B cell (primary cell): ENCODE measurements at regions not wholly inside any gene's neighbourhood (a gene's known extent, or its start where the extent isn't known, plus 50 kb on each side); places are given as distances from the start of the nearest gene placed in this dataset.

Source experiments
- ATAC-seq: fragments of 200-7000 bp; cut with Tn5 transposase; one replicate; pipeline ENCODE4 v1.10.0; 2021; ENCODE audit warnings: low read depth, mild to moderate bottlenecking, moderate number of reproducible peaks, moderate library complexity
- CTCF ChIA-PET: fragments of 350-600 bp; sonication (Branson Sonifier 250); formaldehyde crosslinking; loops from one replicate; lab custom pipeline; 2021; ENCODE audit warnings: antibody characterized with exemption, inconsistent platforms; lab: Charles Lee
- POLR2A ChIA-PET: fragments of 350-600 bp; sonication (Branson Sonifier 250); formaldehyde crosslinking; loops from one replicate; lab custom pipeline; 2021; ENCODE audit warnings: antibody characterized with exemption; lab: Charles Lee
- DNase-seq: peaks from one replicate; pipeline ENCODE4 v3.0.0; 2013
- H2AFZ ChIP-seq: 2 replicates; pipeline ENCODE4 v1.6.1; 2012; ENCODE audit warnings: mild to moderate bottlenecking, low read depth, low read length; ENCODE audit not compliant: insufficient read depth, poor library complexity, severe bottlenecking
- H3K27ac ChIP-seq, 2 donors: 1 replicate in 1 of 2; 2 replicates in 1 of 2; pipeline ENCODE4 v1.5.1; 2012 to 2013; ENCODE audit warnings: low read length in 2 of 2, mild to moderate bottlenecking in 2 of 2, moderate library complexity in 1 of 2
- H3K27me3 ChIP-seq, 4 experiments: fragments of 200-600 bp in 1 of 4; sonication (generic) in 1 of 4; replicated peaks in 1 of 4; 1 replicate in 2 of 4; 2 replicates in 2 of 4; pipeline versions ENCODE4 v1.6.1 to v1.7.0; 2013 to 2016; ENCODE audit warnings: low read length in 3 of 4, mild to moderate bottlenecking in 2 of 4, mixed read lengths in 1 of 4, moderate library complexity in 1 of 4; ENCODE audit not compliant: insufficient read depth in 4 of 4, control insufficient read depth in 3 of 4; ENCODE audit errors: control extremely low read depth in 1 of 4
- H3K36me3 ChIP-seq, 2 experiments: replicated peaks in 1 of 2; 1 replicate in 1 of 2; 2 replicates in 1 of 2; pipeline versions ENCODE4 v1.6.1 to v1.7.1; 2013; ENCODE audit warnings: low read length in 1 of 2; ENCODE audit not compliant: insufficient read depth in 2 of 2, control insufficient read depth in 1 of 2; ENCODE audit errors: control extremely low read depth in 1 of 2, extremely low read depth in 1 of 2
- H3K4me1 ChIP-seq, 2 donors: fragments of 200-600 bp in 1 of 2; sonication (generic) in 1 of 2; 1 replicate in 1 of 2; 2 replicates in 1 of 2; pipeline versions ENCODE4 v1.5.1 to v1.6.1; 2013 to 2017; ENCODE audit warnings: low read length in 2 of 2; ENCODE audit not compliant: control insufficient read depth in 2 of 2, insufficient read depth in 2 of 2
- H3K4me2 ChIP-seq: replicated peaks from 2 replicates; pipeline ENCODE3; 2012; ENCODE audit warnings: mild to moderate bottlenecking, low read depth, low read length; ENCODE audit not compliant: poor library complexity, severe bottlenecking
- H3K4me3 ChIP-seq, 5 experiments: fragments of 200-600 bp in 1 of 5; sonication (generic) in 1 of 5; 1 replicate in 3 of 5; 2 replicates in 2 of 5; pipeline versions ENCODE4 v1.5.1 to v1.7.0; 2011 to 2016; ENCODE audit warnings: low read length in 4 of 5, mild to moderate bottlenecking in 4 of 5, low read depth in 2 of 5, control low read depth in 1 of 5, moderate library complexity in 1 of 5; ENCODE audit not compliant: insufficient read depth in 1 of 5; ENCODE audit errors: control extremely low read depth in 1 of 5, extremely low read depth in 1 of 5
- H3K79me2 ChIP-seq: fragments of 200-600 bp; sonication (generic); one replicate; pipeline ENCODE4 v1.6.0; 2016; ENCODE audit warnings: low read length; ENCODE audit not compliant: control insufficient read depth, insufficient read depth
- H3K9ac ChIP-seq: fragments of 200-600 bp; sonication (generic); 2 replicates; pipeline ENCODE4 v1.6.1; 2017; ENCODE audit warnings: mild to moderate bottlenecking, low read length, moderate library complexity
- H3K9me3 ChIP-seq, 3 donors: one replicate each; pipeline versions ENCODE4 v1.6.1 to v1.7.1; 2013; ENCODE audit warnings: low read length in 2 of 3; ENCODE audit not compliant: control insufficient read depth in 2 of 3, insufficient read depth in 1 of 3; ENCODE audit errors: control extremely low read depth in 1 of 3
- H4K20me1 ChIP-seq: 2 replicates; pipeline ENCODE4 v1.6.0; 2012; ENCODE audit warnings: mild to moderate bottlenecking, low read length; ENCODE audit not compliant: insufficient read depth, control insufficient read depth, poor library complexity, severe bottlenecking
- H3K27ac Mint-ChIP-seq: one replicate; pipeline ENCODE4 v1.8.0; 2021; ENCODE audit warnings: mixed read lengths
- H3K27me3 Mint-ChIP-seq: one replicate; pipeline ENCODE4 v1.8.0; 2021; ENCODE audit warnings: mixed read lengths
- H3K4me1 Mint-ChIP-seq: one replicate; pipeline ENCODE4 v1.8.0; 2021; ENCODE audit warnings: mixed read lengths
- H3K4me3 Mint-ChIP-seq: one replicate; pipeline ENCODE4 v1.8.0; 2021; ENCODE audit warnings: mixed read lengths
- H3K9me3 Mint-ChIP-seq: one replicate; pipeline ENCODE4 v1.8.0; 2022; ENCODE audit warnings: mixed read lengths; ENCODE audit not compliant: insufficient read depth
- EZH2 ChIP-seq: IDR thresholded peaks from 2 replicates; pipeline ENCODE4 v1.6.1; 2012; ENCODE audit warnings: borderline replicate concordance, low read depth, mild to moderate bottlenecking, moderate library complexity, low read length; ENCODE audit not compliant: insufficient read depth, poor library complexity, severe bottlenecking
- WGBS: methylation state at CpG from one replicate; pipeline ENCODE4 v1.1.5; 2013; ENCODE audit warnings: missing lambda C conversion rate; ENCODE audit not compliant: insufficient coverage; 5-methylcytosine and 5-hydroxymethylcytosine counted together
- intact Hi-C: fragments of 100-400 bp; cut with micrococcal nuclease; formaldehyde crosslinking; loops from one replicate; pipeline ENCODE4 v1.10.0; 2022
- TF ChIP-seq, protein P1 (sequence below): fragments of 200-600 bp; IDR thresholded peaks from one replicate; pipeline ENCODE4 v1.8.0; 2022; ENCODE audit warnings: antibody characterized with exemption, mild to moderate bottlenecking

DNA sequence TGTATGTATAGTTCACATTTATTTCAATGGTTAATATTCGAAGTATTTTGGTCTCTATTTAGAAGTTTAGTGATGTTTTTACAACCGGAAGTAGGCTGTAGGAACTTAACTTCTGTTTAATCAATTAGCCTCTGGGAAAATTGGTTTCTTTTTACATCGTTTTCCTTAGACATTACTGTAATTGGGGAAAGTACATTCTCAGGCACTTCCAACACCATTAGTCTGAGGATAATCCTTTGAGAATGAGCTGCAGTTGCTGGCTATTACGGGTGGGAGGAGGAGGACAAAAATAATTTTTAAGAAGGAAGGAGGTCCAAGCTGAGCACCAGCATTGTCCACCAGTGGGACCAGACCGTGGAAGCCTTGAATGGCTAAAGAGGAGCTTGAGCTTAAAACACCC lies 70.4 kb upstream of the ST3GAL5 start:
- Histone ChIP-seq H3K4me3 (no peak overlapping the region), H3K4me2 (no peak overlapping the region), H3K79me2 (no peaks in the 10 kb centered on the region), H3K27ac (no peak overlapping the region), H3K4me1 (no peaks in the 10 kb centered on the region), H2AFZ (no peak overlapping the region), H4K20me1 (no peaks in the 10 kb centered on the region), H3K27me3 (no peaks in the 10 kb centered on the region), H3K9ac (no peak overlapping the region), H3K9me3 (peaks cover 0 to 23% (median 8%) of the 10 kb centered on the region in 3 donors), H3K36me3 (no peaks in the 10 kb centered on the region)
- H3K27ac Mint-ChIP-seq = no peak overlapping the region
- no peak for DNase-seq
- intact Hi-C loops = no loop called here
- ChIA-PET CTCF (interaction anchor here (1.3 kb wide), 1 partner anchor 132 kb away, joined by 3 read pairs; no protein-coding TSS in a partner anchor), POLR2A (no interaction called here)
- peaks cover 2% of the 10 kb centered on the region for H3K4me1 Mint-ChIP-seq
- TF ChIP-seq EZH2 = no peak
- TF ChIP-seq, protein P1, sequence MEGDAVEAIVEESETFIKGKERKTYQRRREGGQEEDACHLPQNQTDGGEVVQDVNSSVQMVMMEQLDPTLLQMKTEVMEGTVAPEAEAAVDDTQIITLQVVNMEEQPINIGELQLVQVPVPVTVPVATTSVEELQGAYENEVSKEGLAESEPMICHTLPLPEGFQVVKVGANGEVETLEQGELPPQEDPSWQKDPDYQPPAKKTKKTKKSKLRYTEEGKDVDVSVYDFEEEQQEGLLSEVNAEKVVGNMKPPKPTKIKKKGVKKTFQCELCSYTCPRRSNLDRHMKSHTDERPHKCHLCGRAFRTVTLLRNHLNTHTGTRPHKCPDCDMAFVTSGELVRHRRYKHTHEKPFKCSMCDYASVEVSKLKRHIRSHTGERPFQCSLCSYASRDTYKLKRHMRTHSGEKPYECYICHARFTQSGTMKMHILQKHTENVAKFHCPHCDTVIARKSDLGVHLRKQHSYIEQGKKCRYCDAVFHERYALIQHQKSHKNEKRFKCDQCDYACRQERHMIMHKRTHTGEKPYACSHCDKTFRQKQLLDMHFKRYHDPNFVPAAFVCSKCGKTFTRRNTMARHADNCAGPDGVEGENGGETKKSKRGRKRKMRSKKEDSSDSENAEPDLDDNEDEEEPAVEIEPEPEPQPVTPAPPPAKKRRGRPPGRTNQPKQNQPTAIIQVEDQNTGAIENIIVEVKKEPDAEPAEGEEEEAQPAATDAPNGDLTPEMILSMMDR = no peak
- no peaks in the 10 kb centered on the region for H3K27me3 Mint-ChIP-seq
- H3K9me3 Mint-ChIP-seq = no peaks in the 10 kb centered on the region
- H3K4me3 Mint-ChIP-seq = no peak overlapping the region
- no peak for ATAC-seq
- WGBS = 100% methylated on average over 1 of the region's 5 CpGs

DNA sequence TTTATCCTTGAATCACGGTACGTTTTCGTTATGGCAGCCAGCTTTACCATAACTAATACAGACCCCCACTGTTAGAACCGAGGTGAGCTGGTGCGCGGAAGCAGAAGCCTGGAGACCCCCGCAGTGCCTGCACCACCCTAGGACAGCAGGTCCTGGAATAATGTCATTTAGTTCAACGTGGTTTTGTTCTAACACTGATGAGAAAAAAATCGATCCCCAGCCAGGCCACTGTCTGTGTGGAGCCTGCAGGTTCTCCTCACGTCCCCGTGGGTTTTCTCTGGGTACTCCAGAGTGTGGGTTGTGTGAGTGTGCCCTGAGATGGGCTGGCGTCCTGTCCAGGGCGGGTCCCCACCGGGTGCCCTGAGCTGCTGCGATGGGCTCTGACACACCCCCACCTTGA lies 69.9 kb upstream of the ST3GAL5 start:
- Histone ChIP-seq H3K4me1 (no peaks in the 10 kb centered on the region), H3K27me3 (no peaks in the 10 kb centered on the region), H2AFZ (no peak overlapping the region), H3K36me3 (no peaks in the 10 kb centered on the region), H3K4me3 (no peak overlapping the region), H3K9ac (no peak overlapping the region), H4K20me1 (no peaks in the 10 kb centered on the region), H3K27ac (no peak overlapping the region), H3K9me3 (peaks cover 0 to 19% (median 8%) of the 10 kb centered on the region in 3 donors), H3K4me2 (no peak overlapping the region), H3K79me2 (no peaks in the 10 kb centered on the region)
- Mint-ChIP-seq H3K4me1 (peaks cover 2% of the 10 kb centered on the region), H3K9me3 (no peaks in the 10 kb centered on the region), H3K4me3 (no peak overlapping the region), H3K27ac (no peak overlapping the region), H3K27me3 (no peaks in the 10 kb centered on the region)
- TF ChIP-seq, protein P1 = no peak
- no peak for TF ChIP-seq EZH2
- WGBS = 93% methylated on average over 11 of the region's 15 CpGs
- POLR2A ChIA-PET = no interaction called here
- intact Hi-C loops = no loop called here
- CTCF ChIA-PET = interaction anchor here (1.3 kb wide), 1 partner anchor 131 kb away, joined by 3 read pairs; no protein-coding TSS in a partner anchor
- no peak for DNase-seq
- no peak for ATAC-seq
